GM18499 (cell line): ENCODE measurements at regions not wholly inside any gene's neighbourhood (a gene's known extent, or its start where the extent isn't known, plus 50 kb on each side); places are given as distances from the start of the nearest gene placed in this dataset.

Experiments used
- ATAC-seq: cut with Tn5 transposase; IDR thresholded peaks from one replicate; pipeline ENCODE4 v1.9.1; 2021; ENCODE audit warnings: moderate number of reproducible peaks; ENCODE audit not compliant: insufficient read depth, unreplicated experiment

DNA sequence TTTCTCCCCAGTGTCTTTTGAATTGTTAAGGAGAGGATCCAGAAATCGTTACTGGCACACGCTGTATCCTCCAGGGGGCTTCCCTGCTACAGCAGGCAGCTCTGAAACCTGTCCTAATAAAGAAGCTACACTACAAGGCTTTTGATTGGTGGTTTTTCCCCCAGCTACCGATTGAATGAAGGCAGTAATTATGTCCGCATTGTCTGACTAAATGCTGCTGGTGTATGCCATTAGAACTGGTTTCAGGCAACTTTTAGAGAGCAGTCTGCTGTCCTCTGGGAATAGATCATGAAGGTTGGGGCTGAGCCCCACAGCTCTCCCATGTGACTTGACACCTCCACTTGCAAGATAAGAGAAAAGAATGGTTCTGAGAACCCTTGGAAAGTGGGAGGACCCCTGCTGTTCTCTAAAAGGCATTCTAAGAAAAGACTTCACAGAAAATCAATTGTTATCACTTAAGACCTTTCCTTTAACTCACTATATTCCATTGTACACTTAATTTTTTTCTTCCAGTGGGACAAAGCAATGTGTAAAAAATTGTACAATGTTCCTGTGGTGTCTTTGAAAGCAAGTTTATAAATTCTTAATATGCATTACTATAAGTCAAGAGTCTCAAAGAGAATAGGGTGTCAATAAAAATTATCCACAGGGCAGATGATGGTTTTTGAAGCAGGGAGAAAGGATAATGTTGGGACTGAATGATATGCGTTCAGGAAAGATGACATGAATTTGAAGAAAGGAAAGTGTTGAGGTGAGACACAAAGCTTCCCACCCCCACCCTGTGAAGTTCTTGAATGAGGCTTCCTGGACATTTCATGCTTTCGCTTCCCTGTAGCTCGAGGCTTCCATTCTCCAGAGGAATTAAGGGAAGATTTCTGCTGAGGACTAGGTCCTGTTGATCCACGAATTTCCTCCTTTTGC is 53.0 kb upstream of the DAZL start:
- no peak for ATAC-seq

GRCh38 chr3:16658925-16659793 is 53.9 kb upstream of the DAZL start:
- no peak for ATAC-seq

- no peak for ATAC-seq
These were observed 58.9 kb upstream of the DAZL start for GRCh38 chr3:16663854-16664712.

DNA sequence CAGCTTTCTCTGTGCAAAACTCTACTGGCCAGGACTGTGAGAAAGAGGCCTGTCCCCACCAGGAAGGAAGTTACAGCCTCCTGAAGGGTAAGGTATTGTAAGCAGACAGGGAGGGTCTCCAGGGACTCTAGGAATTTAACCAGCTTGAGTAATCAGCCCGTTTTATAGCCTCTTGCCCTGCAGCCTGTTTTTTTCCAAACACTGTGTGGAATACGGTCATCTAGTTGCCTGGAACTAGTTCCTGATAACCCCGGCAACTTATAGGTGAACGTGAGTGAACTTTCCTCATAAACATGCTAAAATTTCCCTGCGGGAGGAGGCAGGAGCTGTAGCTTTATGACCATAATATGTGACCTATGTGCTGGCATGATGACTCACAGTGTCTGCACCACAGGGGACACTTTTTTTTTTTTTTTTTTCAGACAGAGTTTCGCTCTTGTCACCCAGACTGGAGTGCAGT is 60.1 kb upstream of the DAZL start:
- no peak for ATAC-seq

DNA sequence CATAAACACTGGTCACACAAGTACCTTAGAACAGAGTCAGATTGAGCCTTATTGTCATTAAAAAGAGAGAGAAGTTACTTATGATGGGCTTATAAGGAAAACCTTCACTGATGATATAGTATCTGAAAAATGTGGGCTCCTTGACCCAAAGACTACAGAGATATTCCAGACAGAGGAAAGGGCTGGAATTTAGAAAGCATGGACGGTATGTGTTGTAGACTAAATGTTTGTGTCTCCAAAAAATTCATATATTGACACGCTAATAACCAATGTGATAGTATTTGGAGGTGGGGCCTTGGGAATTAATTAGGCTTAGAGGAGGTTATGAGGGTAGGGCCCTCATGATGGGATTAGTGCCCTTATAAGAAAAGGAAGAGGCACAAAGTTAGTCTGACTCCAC is 61.0 kb upstream of the DAZL start:
- no peak for ATAC-seq

DNA sequence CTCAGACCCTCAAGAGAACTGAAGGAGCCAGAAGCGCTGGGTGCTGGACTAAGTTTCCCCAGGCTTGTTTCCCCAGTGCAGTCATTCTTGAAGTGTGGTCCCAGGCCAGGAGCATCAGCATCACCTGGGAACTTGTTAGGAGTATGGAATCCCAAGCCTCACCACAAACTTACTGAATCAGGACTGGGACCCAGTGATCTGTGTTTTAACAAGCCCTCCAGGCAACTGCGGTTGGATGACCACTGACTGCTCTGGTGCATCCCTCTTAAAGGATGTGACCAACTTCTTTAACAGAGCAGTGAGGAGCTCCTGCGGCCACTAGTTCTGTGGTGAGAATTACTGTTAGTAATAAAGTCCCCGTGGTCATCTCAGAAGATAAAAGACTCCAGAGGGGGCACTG is 62.4 kb upstream of the DAZL start:
- no peak for ATAC-seq

- no peak for ATAC-seq
These were observed 63.7 kb upstream of the DAZL start for GRCh38 chr3:16668776-16669545.

DNA sequence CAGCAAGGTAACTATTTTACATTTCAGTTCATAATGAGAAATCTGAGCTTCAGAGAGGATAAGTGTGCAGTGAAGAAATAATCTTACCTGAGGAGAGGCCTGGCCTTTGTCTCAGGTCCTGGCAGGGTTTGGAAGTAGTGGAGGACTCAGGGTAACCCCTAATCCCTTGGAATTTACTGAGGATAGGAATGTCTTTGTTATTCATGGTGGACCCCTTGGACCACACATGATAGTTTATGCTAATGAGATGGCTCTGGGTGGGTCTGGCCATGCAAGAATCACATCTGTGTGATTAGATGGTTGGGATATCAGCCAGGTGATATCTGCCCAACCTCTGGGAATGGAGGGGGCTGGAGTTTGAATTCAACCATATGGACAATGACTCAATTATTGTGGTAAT is 65.0 kb upstream of the DAZL start:
- no peak for ATAC-seq

DNA sequence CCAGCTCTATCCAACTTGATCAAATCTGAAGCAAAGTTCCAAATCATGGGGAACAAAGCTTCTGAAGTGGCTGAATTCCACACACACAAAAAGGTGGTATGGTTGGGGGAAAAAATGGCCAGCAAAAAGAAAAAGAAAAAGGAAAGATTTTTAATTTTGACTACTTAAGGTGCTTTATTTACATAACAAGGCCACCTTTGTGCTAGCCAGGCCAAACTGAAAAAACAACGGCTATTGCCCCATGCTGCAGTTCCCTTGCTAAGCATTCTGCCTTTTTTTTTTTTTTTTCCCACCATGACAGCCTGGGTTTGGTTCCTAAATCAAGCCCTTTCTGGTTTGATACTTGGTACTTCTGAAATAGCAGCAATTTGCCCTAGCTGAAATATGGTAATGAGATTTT is 66.5 kb upstream of the DAZL start:
- no peak for ATAC-seq

DNA sequence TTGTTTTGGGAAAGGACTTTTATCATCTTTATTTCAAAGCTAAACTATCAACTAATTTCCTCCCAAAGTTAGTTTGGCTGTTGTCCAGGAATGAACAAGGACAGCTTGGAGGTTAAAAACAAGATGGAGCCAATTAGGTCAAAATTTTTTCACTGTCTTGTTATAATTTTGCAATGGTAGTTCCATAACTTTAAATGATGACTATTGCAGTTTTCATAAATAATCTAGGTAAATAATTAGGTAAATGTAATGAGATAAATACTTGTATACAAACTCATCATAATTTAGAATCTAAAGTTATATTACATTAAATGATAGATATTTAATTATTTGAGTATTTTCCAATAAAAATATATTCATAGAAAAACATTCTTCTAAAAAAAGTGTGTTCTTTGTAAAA is 68.3 kb upstream of the DAZL start:
- no peak for ATAC-seq

DNA sequence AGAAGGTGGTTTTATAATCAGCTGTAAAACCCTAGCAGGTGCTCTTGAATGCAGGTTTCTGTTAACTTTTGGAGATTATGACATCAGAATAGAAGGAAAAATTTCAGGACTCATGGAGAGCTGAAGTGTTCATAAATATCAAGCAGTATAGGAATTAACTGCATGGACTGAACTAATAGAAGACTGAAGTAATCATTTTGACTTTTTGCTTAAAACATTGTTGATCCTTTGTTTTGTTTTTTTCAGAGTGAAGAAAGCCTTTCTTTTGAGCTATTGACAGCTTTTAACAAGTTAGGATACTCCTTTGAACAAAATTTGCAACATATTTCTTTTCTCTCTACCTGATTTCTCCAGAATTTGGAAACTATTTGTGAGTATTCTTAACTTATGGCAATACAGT is 70.6 kb upstream of the DAZL start:
- ATAC-seq = no peak

DNA sequence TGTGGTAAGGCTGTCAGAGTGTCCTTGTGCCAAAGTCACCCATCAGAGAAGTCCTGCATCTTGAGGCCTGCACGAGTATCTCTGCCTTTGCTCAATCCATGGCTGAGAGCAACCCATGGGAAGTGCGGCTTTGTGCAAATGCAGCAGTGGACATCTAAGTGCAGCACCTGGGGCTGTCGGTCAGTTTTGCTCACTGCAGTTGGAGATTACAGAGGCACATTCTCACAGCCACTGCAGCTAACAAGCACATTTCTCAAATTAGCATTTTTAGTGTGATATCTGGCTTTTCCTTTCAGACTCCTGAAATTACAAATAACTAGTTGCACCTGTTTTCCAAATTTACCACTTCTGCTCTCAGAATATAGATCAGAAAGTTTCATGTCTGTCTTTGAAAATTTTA is 81.5 kb upstream of the DAZL start:
- ATAC-seq = no peak

- ATAC-seq = no peak
These were observed 82.0 kb upstream of the DAZL start for GRCh38 chr3:16687221-16687620.

DNA sequence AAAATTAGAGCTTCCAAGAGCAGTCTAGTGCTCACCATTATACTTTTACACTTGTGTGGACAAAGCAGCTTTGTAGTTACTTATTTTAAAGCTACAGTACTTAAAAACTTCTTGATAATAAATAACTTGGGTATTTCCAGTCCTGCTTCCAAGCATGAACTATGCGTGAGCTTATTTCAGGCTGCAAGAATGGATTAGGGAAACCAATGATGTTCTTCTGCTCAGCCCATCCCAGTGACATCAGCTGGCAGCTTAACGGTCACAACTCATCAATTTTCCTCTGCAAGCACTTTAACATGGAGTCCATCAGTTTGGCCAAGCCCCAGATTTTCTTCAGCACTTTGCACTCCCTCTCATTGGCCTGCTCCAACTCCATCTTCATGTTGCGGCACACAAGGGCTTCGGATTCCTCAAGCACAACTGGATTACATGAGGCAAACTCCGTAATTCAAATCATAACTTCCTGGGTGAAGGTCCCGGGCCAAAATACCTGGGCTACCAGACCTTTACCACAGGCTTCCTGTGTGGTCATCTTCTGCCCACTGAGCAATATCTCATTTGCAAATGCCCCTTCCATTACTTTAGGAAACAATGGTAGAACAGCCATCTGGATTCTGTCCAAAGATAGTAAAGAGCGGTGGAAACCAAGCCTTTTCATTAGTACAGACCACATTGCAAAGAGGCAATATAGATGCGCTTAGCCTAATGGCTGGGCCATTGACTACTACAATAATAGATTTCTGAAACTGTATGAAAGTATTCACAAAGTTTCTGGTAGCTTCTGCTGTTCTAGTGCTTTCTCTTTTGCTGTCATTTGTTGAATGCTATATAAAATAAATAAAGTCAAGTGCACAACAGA is 87.5 kb upstream of the DAZL start:
- ATAC-seq = no peak

GRCh38 chr3:16693820-16694219 is 88.6 kb upstream of the DAZL start:
- ATAC-seq = no peak

GRCh38 chr3:16695710-16696109 is 90.5 kb upstream of the DAZL start:
- ATAC-seq = no peak

DNA sequence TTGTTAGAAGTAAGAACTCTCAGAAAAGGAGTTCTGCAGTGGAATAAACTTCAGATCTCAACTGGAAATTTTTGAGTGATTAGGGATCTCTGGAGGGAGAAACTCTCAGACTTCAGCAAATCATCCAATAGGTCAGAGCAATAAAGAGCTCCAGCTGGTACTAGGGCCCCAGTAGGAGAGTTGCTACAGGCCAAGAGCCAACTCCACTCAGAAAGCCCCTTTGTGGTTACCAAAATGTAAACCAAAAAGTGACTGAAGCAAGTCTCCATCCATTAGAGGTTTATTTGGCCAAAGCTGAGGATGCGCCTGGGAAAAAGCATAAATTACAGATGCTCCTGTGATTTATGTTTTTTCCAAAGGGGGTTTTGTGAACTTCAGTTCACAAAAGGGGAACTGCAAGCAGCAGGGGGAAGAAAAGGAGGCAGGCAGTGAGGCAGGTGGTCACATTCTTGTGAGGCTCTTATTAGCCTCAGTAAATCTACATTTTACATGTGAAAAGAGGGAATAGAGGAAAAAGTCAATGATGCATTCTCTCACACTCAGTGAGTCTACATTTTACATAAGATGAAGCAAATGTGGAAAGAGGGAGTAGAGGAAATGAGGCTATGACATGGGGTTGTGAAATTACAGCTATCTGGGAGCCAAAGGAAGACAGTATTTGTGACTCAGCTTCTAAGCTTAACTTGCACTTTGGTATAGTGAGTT is 92.4 kb upstream of the DAZL start:
- ATAC-seq = no peak

DNA sequence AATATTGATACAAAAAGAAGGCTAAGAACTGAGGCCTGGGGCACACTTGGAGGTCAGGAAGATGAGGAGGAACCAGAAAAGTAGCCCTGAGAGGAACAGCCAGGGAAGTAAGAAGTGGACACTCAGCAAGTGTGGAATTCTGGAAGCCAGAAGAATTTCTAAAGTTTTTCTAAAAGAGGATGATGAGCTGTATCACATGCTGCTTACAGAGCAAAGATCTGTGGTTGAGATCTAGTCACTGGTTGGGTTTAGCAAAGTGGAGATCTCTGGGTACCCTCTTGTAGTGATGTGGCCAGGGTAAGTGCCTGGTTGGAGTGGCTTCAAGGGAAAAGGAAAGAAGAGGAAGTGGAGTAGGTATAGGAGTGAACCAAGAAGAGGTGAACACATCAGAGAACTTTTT is 95.4 kb upstream of the DAZL start:
- no peak for ATAC-seq
